H1 (cell line): ENCODE measurements at regions not wholly inside any gene's neighbourhood (a gene's known extent, or its start where the extent isn't known, plus 50 kb on each side); places are given as distances from the start of the nearest gene placed in this dataset.

Experiments
- CHD2 ChIP-seq: IDR thresholded peaks from 2 replicates; pipeline ENCODE4 v1.6.1; 2012; ENCODE audit warnings: low read length, improper control_type of control experiment
- CHD7 ChIP-seq: fragments of 300-600 bp; sonication (generic); IDR thresholded peaks from 2 replicates; pipeline ENCODE4 v1.7.1; 2012; ENCODE audit warnings: low read length, moderate library complexity, mild to moderate bottlenecking, inconsistent platforms; ENCODE audit not compliant: insufficient replicate concordance
- CTBP2 ChIP-seq: IDR thresholded peaks from 2 replicates; pipeline ENCODE4 v1.7.0; 2011; ENCODE audit warnings: borderline replicate concordance, mild to moderate bottlenecking, moderate library complexity, mixed read lengths, low read length; ENCODE audit not compliant: insufficient read depth, insufficient read length
- GTF2F1 ChIP-seq: IDR thresholded peaks from 2 replicates; pipeline ENCODE4 v1.6.1; 2012; ENCODE audit warnings: low read depth, low read length, improper control_type of control experiment, borderline replicate concordance
- SP1 ChIP-seq: IDR thresholded peaks from 2 replicates; pipeline ENCODE4 v1.6.1; 2011; ENCODE audit warnings: low read depth, low read length
- TAF7 ChIP-seq: optimal IDR thresholded peaks from 2 replicates; pipeline ENCODE3; 2011; ENCODE audit warnings: low read depth, mild to moderate bottlenecking, inconsistent platforms, low read length, moderate library complexity, borderline replicate concordance
- TBP ChIP-seq: IDR thresholded peaks from 2 replicates; pipeline ENCODE4 v1.6.1; 2011; ENCODE audit warnings: low read depth, low read length, improper control_type of control experiment

GRCh38 chr2:160917850-160918249 is 242.4 kb upstream of the TANK start (continued):
- TF ChIP-seq CHD7 (no peak), TAF7 (no peak), CHD2 (no peak), GTF2F1 (no peak), TBP (no peak), SP1 (no peak), CTBP2 (no peak)
